HepG2 (cell line): ENCODE measurements at regions not wholly inside any gene's neighbourhood (a gene's known extent, or its start where the extent isn't known, plus 50 kb on each side); places are given as distances from the start of the nearest gene placed in this dataset.

Source experiments
- ATAC-seq: fragments of 200-7000 bp; cut with Tn5 transposase; 3 replicates; pipeline ENCODE4 v1.9.1; 2020; ENCODE audit warnings: mild to moderate bottlenecking, moderate library complexity
- BruUV-seq: library from RNA; stranded (reverse); fragments of 400-500 nt; replicated peaks from 2 replicates; lab custom pipeline; 2021; lab: Mats Ljungman, UMichigan
- CTCF ChIA-PET: fragments of 300-600 bp; formaldehyde crosslinking; extraction: SDS; loops from one replicate; lab custom pipeline; 2021; ENCODE audit warnings: low total read pairs, inconsistent platforms, low intra/inter-chr PET ratio; lab: Yijun Ruan, JAX
- POLR2A ChIA-PET: fragments of 350-600 bp; sonication (Branson Sonifier 250); formaldehyde crosslinking; loops from one replicate; lab custom pipeline; 2020; ENCODE audit warnings: antibody characterized with exemption, inconsistent platforms; lab: Yijun Ruan, JAX
- DNase-seq: peaks from one replicate; pipeline ENCODE4 v3.0.0-alpha.2; 2015; ENCODE audit warnings: low spot score
- FAIRE-seq: peaks from 3 replicates; lab custom pipeline; 2011; peaks lifted over from hg19 to GRCh38; lab: Jason Lieb, UNC
- H2AFZ ChIP-seq: one replicate; pipeline ENCODE4 v1.6.1; 2011; ENCODE audit warnings: low read length, inconsistent platforms
- H3K27ac ChIP-seq: fragments of 300-600 bp; 3 replicates; pipeline ENCODE4 v1.8.0; 2011; ENCODE audit warnings: mixed run types, mild to moderate bottlenecking, mixed read lengths, low read length, inconsistent platforms; ENCODE audit not compliant: insufficient read depth; ENCODE audit errors: extremely low read length
- H3K27me3 ChIP-seq, 2 experiments: fragments of 200-600 bp in 1 of 2; 2 replicates in 1 of 2; 3 replicates in 1 of 2; pipeline versions ENCODE4 v1.6.0 to v1.8.0; 2011; ENCODE audit warnings: low read length in 2 of 2, mild to moderate bottlenecking in 2 of 2, moderate library complexity in 2 of 2, inconsistent platforms in 1 of 2; ENCODE audit not compliant: insufficient read depth in 2 of 2, control insufficient read depth in 1 of 2
- H3K36me3 ChIP-seq, 2 experiments: fragments of 200-600 bp in 1 of 2; replicated peaks in 1 of 2; 2 replicates in 1 of 2; 3 replicates in 1 of 2; pipeline versions ENCODE4 v1.5.1 to v1.8.0; 2011; ENCODE audit warnings: low read length in 2 of 2, inconsistent platforms in 1 of 2; ENCODE audit not compliant: insufficient read depth in 2 of 2, control insufficient read depth in 1 of 2
- H3K4me1 ChIP-seq: 2 replicates; pipeline ENCODE4 v1.5.1; 2012; ENCODE audit warnings: low read length, inconsistent platforms; ENCODE audit not compliant: insufficient read depth
- H3K4me2 ChIP-seq: 2 replicates; pipeline ENCODE4 v1.6.0; 2011; ENCODE audit warnings: low read depth, low read length, inconsistent platforms
- H3K4me3 ChIP-seq, 3 experiments: fragments of 200-600 bp in 1 of 3; sonication (generic), shearing (Covaris generic) in 1 of 3; replicated peaks in 1 of 3; 2 replicates each; pipeline ENCODE4 v1.5.1; 2011 to 2016; ENCODE audit warnings: low read length in 3 of 3, inconsistent platforms in 2 of 3, low read depth in 2 of 3, mild to moderate bottlenecking in 2 of 3, control low read depth in 1 of 3, mixed read lengths in 1 of 3; ENCODE audit not compliant: insufficient read depth in 1 of 3
- H3K79me2 ChIP-seq: one replicate; pipeline ENCODE4 v1.6.1; 2011; ENCODE audit warnings: low read length, inconsistent platforms; ENCODE audit not compliant: insufficient read depth
- H3K9ac ChIP-seq: 2 replicates; pipeline ENCODE4 v1.6.0; 2011; ENCODE audit warnings: mild to moderate bottlenecking, low read depth, low read length, inconsistent platforms; ENCODE audit not compliant: insufficient read depth
- H3K9me3 ChIP-seq: 2 replicates; pipeline ENCODE4 v1.5.1; 2012; ENCODE audit warnings: mild to moderate bottlenecking, low read length
- H4K20me1 ChIP-seq: 2 replicates; pipeline ENCODE4 v1.6.0; 2011; ENCODE audit warnings: inconsistent platforms, mild to moderate bottlenecking, low read length, moderate library complexity; ENCODE audit not compliant: insufficient read depth
- AGO2 ChIP-seq: fragments of 200-400 bp; formaldehyde crosslinking; optimal IDR thresholded peaks from 2 replicates; pipeline ENCODE3; 2017; ENCODE audit warnings: mild to moderate bottlenecking, low read depth, low read length, moderate library complexity
- ARID3A ChIP-seq: IDR thresholded peaks from 2 replicates; pipeline ENCODE4 v1.6.1; 2012; ENCODE audit warnings: low read depth, low read length, improper control_type of control experiment
- DNMT3B ChIP-seq: conservative IDR thresholded peaks from 2 replicates; pipeline ENCODE4 v1.6.1; 2016; ENCODE audit warnings: missing biosample characterization, control low read depth
- GLMP ChIP-seq: sonication (generic); formaldehyde crosslinking; IDR thresholded peaks from 2 replicates; pipeline ENCODE4 v1.9.0; 2021; ENCODE audit warnings: missing genetic modification reagents, mild to moderate bottlenecking, borderline replicate concordance
- GPBP1L1 ChIP-seq: sonication (generic); formaldehyde crosslinking; IDR thresholded peaks from 2 replicates; pipeline ENCODE4 v1.5.0; 2020; ENCODE audit warnings: mild to moderate bottlenecking, missing genetic modification reagents
- SMARCE1 ChIP-seq: fragments of 450-650 bp; IDR thresholded peaks from 2 replicates; pipeline ENCODE4 v1.6.1; 2017; ENCODE audit warnings: borderline replicate concordance
- TARDBP ChIP-seq: sonication (generic); formaldehyde crosslinking; IDR thresholded peaks from 2 replicates; pipeline ENCODE4 v1.8.0; 2022; ENCODE audit warnings: mild to moderate bottlenecking, missing genetic modification reagents
- WIZ ChIP-seq: sonication (generic); formaldehyde crosslinking; IDR thresholded peaks from 2 replicates; pipeline ENCODE4 v1.5.1; 2020; ENCODE audit warnings: mild to moderate bottlenecking, missing genetic modification reagents
- ZFP36 ChIP-seq: fragments of 150-350 bp; IDR thresholded peaks from 2 replicates; pipeline ENCODE4 v1.6.1; 2018; ENCODE audit warnings: borderline replicate concordance, low read length, low read depth; ENCODE audit not compliant: partially characterized antibody
- ZNF230 ChIP-seq: sonication (generic); formaldehyde crosslinking; IDR thresholded peaks from 2 replicates; pipeline ENCODE4 v1.4.0; 2020; ENCODE audit warnings: mild to moderate bottlenecking, missing genetic modification reagents
- ZNF24 ChIP-seq: fragments of 450-650 bp; IDR thresholded peaks from 2 replicates; pipeline ENCODE4 v1.6.1; 2017; ENCODE audit warnings: antibody characterized with exemption, mild to moderate bottlenecking
- ZNF367 ChIP-seq: sonication (generic); formaldehyde crosslinking; IDR thresholded peaks from 2 replicates; pipeline ENCODE4 v1.4.0; 2020; ENCODE audit warnings: missing genetic modification reagents, borderline replicate concordance
- ZNF549 ChIP-seq: sonication (generic); formaldehyde crosslinking; IDR thresholded peaks from 2 replicates; pipeline ENCODE4 v1.5.0; 2020; ENCODE audit warnings: missing genetic modification reagents
- ZNF629 ChIP-seq: sonication (generic); formaldehyde crosslinking; conservative IDR thresholded peaks from 2 replicates; pipeline ENCODE4 v1.5.0; 2020; ENCODE audit warnings: missing genetic modification reagents
- ZNF768 ChIP-seq: sonication (generic); formaldehyde crosslinking; IDR thresholded peaks from 2 replicates; pipeline ENCODE4 v1.4.0; 2020; ENCODE audit warnings: missing genetic modification reagents
- ZNF816 ChIP-seq: sonication (generic); formaldehyde crosslinking; IDR thresholded peaks from 2 replicates; pipeline ENCODE4 v1.8.0; 2022; ENCODE audit warnings: missing genetic modification reagents, mild to moderate bottlenecking, borderline replicate concordance
- WGBS: methylation state at CpG from one replicate; pipeline ENCODE4 v1.1.6; 2017; ENCODE audit warnings: low lambda C conversion rate; 5-methylcytosine and 5-hydroxymethylcytosine counted together
- in situ Hi-C: cut with HindIII; loops from 2 replicates; pipeline ENCODE4 v1.10.0; 2017; ENCODE audit warnings: low pct_unique_long_range_greater_than_20kb; ENCODE audit not compliant: extremely low pct_ligation_motif_present
- intact Hi-C: fragments of 100-400 bp; cut with micrococcal nuclease; formaldehyde crosslinking; loops from one replicate; pipeline ENCODE4 v1.10.0; 2022; ENCODE audit not compliant: unreplicated experiment

GRCh38 chr5:74096325-74096724 is 470.3 kb downstream of the ARHGEF28 start:
- TF ChIP-seq TARDBP (CRISPR knock-in tag) (no peak), GPBP1L1 (CRISPR knock-in tag) (no peak), ZNF816 (CRISPR knock-in tag) (no peak), ZNF629 (CRISPR knock-in tag) (0 out of 2 replicates have a peak, but pooled peaks have one; percentile 9)
- H3K27ac ChIP-seq = no peak overlapping the region
- no peak overlapping the region for H2AFZ ChIP-seq
- no peaks in the 10 kb centered on the region for H4K20me1 ChIP-seq
- H3K4me1 ChIP-seq = no peaks in the 10 kb centered on the region
- ATAC-seq (no peak), FAIRE-seq (no peak), DNase-seq (no peak)
- ChIA-PET POLR2A (no interaction called here), CTCF (no interaction called here)
- in situ Hi-C loops = no loop called here
- no TSS peak for BruUV-seq
- H3K4me3 ChIP-seq = no peak overlapping the region
- H3K36me3 ChIP-seq = no peaks in the 10 kb centered on the region
- H3K79me2 ChIP-seq = no peaks in the 10 kb centered on the region
- H3K4me2 ChIP-seq = no peak overlapping the region
- H3K27me3 ChIP-seq = 0 out of 5 replicates have a peak, but pooled peaks cover 0 to 1% of the 10 kb centered on the region in 2 experiments
- H3K9ac ChIP-seq = no peak overlapping the region
- H3K9me3 ChIP-seq = 0 out of 2 replicates have a peak, but pooled peaks cover 7% of the 10 kb centered on the region
- intact Hi-C loops = no loop called here

- POLR2A ChIA-PET = no interaction called here
- BruUV-seq = no TSS peak
- H3K4me1 ChIP-seq = no peaks in the 10 kb centered on the region
- no peak for TF ChIP-seq ZNF230 (CRISPR knock-in tag)
- no peak for TF ChIP-seq AGO2
- TF ChIP-seq SMARCE1 = no peak
- no peak for TF ChIP-seq DNMT3B (CRISPR knock-in tag)
- no peak for TF ChIP-seq ZNF549
- TF ChIP-seq WIZ (CRISPR knock-in tag) = no peak
- no peak for TF ChIP-seq ZNF367 (CRISPR knock-in tag)
- no peak for TF ChIP-seq GLMP
- no peak for TF ChIP-seq ZNF768 (CRISPR knock-in tag)
- no peak for TF ChIP-seq ZFP36
- TF ChIP-seq ARID3A = no peak
- no peak for TF ChIP-seq ZNF24
Measured at GRCh38 chr5:74095871-74096270, 469.9 kb downstream of the ARHGEF28 start.

More at GRCh38 chr5:74095871-74096270, 469.9 kb downstream of the ARHGEF28 start:
- DNase-seq (no peak), FAIRE-seq (no peak), ATAC-seq (no peak)
- CTCF ChIA-PET = no interaction called here
- no peak overlapping the region for H3K4me2 ChIP-seq
- H2AFZ ChIP-seq = no peak overlapping the region
- 16% methylated on average over 5 of the region's 5 CpGs for WGBS
- H3K4me3 ChIP-seq = no peak overlapping the region
- no peak overlapping the region for H3K27ac ChIP-seq
- H3K9me3 ChIP-seq = 0 out of 2 replicates have a peak, but pooled peaks cover 7% of the 10 kb centered on the region
- no peak overlapping the region for H3K9ac ChIP-seq
- intact Hi-C loops (no loop called here), in situ Hi-C loops (no loop called here)
- no peaks in the 10 kb centered on the region for H3K36me3 ChIP-seq
- H4K20me1 ChIP-seq = no peaks in the 10 kb centered on the region
- no peaks in the 10 kb centered on the region for H3K79me2 ChIP-seq
- H3K27me3 ChIP-seq = 0 out of 5 replicates have a peak, but pooled peaks cover 0 to 1% of the 10 kb centered on the region in 2 experiments
